HCT116 (cell line): ENCODE measurements at regions not wholly inside any gene's neighbourhood (a gene's known extent, or its start where the extent isn't known, plus 50 kb on each side); places are given as distances from the start of the nearest gene placed in this dataset.

Source experiments
- CEBPB ChIP-seq: IDR thresholded peaks from 2 replicates; pipeline ENCODE4 v1.6.1; 2012; ENCODE audit warnings: low read depth
- JUND ChIP-seq: IDR thresholded peaks from 2 replicates; pipeline ENCODE4 v1.6.1; 2012
- POLR2A ChIP-seq: IDR thresholded peaks from 2 replicates; pipeline ENCODE4 v1.7.0; 2011; ENCODE audit warnings: borderline replicate concordance; ENCODE audit not compliant: insufficient read depth, insufficient read length; ENCODE audit errors: extremely low read depth

GRCh38 chr1:199832451-199832850 is 195.1 kb upstream of the NR5A2 start:
- TF ChIP-seq CEBPB = no peak
- TF ChIP-seq POLR2A = no peak
- no peak for TF ChIP-seq JUND
